Calu3 (cell line): ENCODE measurements at regions not wholly inside any gene's neighbourhood (a gene's known extent, or its start where the extent isn't known, plus 50 kb on each side); places are given as distances from the start of the nearest gene placed in this dataset.

ENCODE experiments used
- BruUV-seq: library from RNA; stranded (reverse); fragments of 400-500 nt; replicated peaks from 2 replicates; lab custom pipeline; 2021; lab: Mats Ljungman, UMichigan
- CTCF ChIA-PET: fragments of 300-600 bp; sonication (Branson Sonifier 250); formaldehyde crosslinking; loops from one replicate; lab custom pipeline; 2022; ENCODE audit warnings: antibody characterized with exemption; lab: Charles Lee
- DNase-seq: peaks from one replicate; pipeline ENCODE4 v3.0.0; 2022
- H3K27ac Mint-ChIP-seq: one replicate; pipeline ENCODE4 v1.8.0; 2022; ENCODE audit warnings: mixed read lengths; ENCODE audit not compliant: unreplicated experiment
- H3K27me3 Mint-ChIP-seq: one replicate; pipeline ENCODE4 v1.8.0; 2022; ENCODE audit warnings: mixed read lengths; ENCODE audit not compliant: unreplicated experiment
- H3K36me3 Mint-ChIP-seq: one replicate; pipeline ENCODE4 v1.8.0; 2022; ENCODE audit warnings: mild to moderate bottlenecking, moderate library complexity, mixed read lengths; ENCODE audit not compliant: insufficient read depth, unreplicated experiment
- H3K4me1 Mint-ChIP-seq: one replicate; pipeline ENCODE4 v1.8.0; 2022; ENCODE audit warnings: mild to moderate bottlenecking, low read depth, mixed read lengths; ENCODE audit not compliant: unreplicated experiment
- H3K4me3 Mint-ChIP-seq: one replicate; pipeline ENCODE4 v1.8.0; 2022; ENCODE audit warnings: mild to moderate bottlenecking, low read depth, moderate library complexity, mixed read lengths; ENCODE audit not compliant: unreplicated experiment
- H3K9me3 Mint-ChIP-seq: one replicate; pipeline ENCODE4 v1.8.0; 2022; ENCODE audit warnings: low read depth, mixed read lengths; ENCODE audit not compliant: unreplicated experiment
- CTCF ChIP-seq: fragments of 200-600 bp; IDR thresholded peaks from one replicate; pipeline ENCODE4 v1.8.0; 2022; ENCODE audit warnings: antibody characterized with exemption; ENCODE audit not compliant: unreplicated experiment
- intact Hi-C: fragments of 100-400 bp; cut with micrococcal nuclease; formaldehyde crosslinking; loops from one replicate; pipeline ENCODE4 v1.10.0; 2022; ENCODE audit not compliant: unreplicated experiment

DNA sequence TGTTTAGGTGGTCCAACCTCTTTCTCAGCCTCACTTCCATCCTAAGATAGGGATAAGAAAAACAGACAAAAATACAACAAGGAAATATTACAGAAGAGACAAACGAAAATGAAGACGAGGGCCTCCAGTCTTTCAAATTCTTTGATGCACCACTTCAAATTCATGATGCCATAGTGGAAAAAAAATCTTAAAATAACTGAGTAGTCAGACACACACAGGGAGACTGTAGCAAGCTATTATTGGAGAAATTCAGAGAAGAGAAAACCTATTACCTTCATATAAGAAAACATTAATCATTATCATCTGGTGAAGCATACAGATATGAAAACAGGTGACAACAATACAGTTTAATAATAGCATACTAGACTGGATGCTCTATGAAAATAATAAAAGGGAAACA is 548.2 kb downstream of the KCTD12 start:
- Mint-ChIP-seq H3K4me1 (no peaks in the 10 kb centered on the region), H3K27ac (no peak overlapping the region), H3K9me3 (no peaks in the 10 kb centered on the region), H3K27me3 (no peaks in the 10 kb centered on the region), H3K4me3 (no peak overlapping the region), H3K36me3 (no peaks in the 10 kb centered on the region)
- TF ChIP-seq CTCF: no peak
- DNase-seq: no peak
- BruUV-seq: no TSS peak
- CTCF ChIA-PET: no interaction called here
- intact Hi-C loops: no loop called here

- Mint-ChIP-seq H3K4me1 (no peaks in the 10 kb centered on the region), H3K36me3 (no peaks in the 10 kb centered on the region), H3K4me3 (no peak overlapping the region), H3K27me3 (no peaks in the 10 kb centered on the region), H3K27ac (no peak overlapping the region), H3K9me3 (no peaks in the 10 kb centered on the region)
- no TSS peak for BruUV-seq
- TF ChIP-seq CTCF: no peak
- intact Hi-C loops: no loop called here
- no peak for DNase-seq
- CTCF ChIA-PET: no interaction called here
Observed at GRCh38 chr13:76336889-76337844, 549.0 kb downstream of the KCTD12 start.

- Mint-ChIP-seq H3K4me3 (no peak overlapping the region), H3K4me1 (no peaks in the 10 kb centered on the region), H3K9me3 (no peaks in the 10 kb centered on the region), H3K36me3 (no peaks in the 10 kb centered on the region), H3K27me3 (no peaks in the 10 kb centered on the region), H3K27ac (no peak overlapping the region)
- DNase-seq: no peak
- no TSS peak for BruUV-seq
- CTCF ChIA-PET: no interaction called here
- intact Hi-C loops: no loop called here
- TF ChIP-seq CTCF: no peak
Observed at GRCh38 chr13:76335463-76335862, 550.7 kb downstream of the KCTD12 start.

GRCh38 chr13:76331943-76332712 is 554.1 kb downstream of the KCTD12 start:
- Mint-ChIP-seq H3K4me1 (no peaks in the 10 kb centered on the region), H3K27ac (no peak overlapping the region), H3K36me3 (no peaks in the 10 kb centered on the region), H3K27me3 (no peaks in the 10 kb centered on the region), H3K9me3 (no peaks in the 10 kb centered on the region), H3K4me3 (no peak overlapping the region)
- CTCF ChIA-PET: no interaction called here
- TF ChIP-seq CTCF: no peak
- DNase-seq: no peak
- BruUV-seq: no TSS peak
- intact Hi-C loops: no loop called here
